NCI-H524 treated with DMSO at 0.1 percent for 48 hours (cell line): ENCODE measurements at regions not wholly inside any gene's neighbourhood (a gene's known extent, or its start where the extent isn't known, plus 50 kb on each side); places are given as distances from the start of the nearest gene placed in this dataset.

Source experiments
- DNase-seq: peaks from one replicate; lab custom pipeline; 2025; lab: John Stamatoyannopoulos, UW

DNA sequence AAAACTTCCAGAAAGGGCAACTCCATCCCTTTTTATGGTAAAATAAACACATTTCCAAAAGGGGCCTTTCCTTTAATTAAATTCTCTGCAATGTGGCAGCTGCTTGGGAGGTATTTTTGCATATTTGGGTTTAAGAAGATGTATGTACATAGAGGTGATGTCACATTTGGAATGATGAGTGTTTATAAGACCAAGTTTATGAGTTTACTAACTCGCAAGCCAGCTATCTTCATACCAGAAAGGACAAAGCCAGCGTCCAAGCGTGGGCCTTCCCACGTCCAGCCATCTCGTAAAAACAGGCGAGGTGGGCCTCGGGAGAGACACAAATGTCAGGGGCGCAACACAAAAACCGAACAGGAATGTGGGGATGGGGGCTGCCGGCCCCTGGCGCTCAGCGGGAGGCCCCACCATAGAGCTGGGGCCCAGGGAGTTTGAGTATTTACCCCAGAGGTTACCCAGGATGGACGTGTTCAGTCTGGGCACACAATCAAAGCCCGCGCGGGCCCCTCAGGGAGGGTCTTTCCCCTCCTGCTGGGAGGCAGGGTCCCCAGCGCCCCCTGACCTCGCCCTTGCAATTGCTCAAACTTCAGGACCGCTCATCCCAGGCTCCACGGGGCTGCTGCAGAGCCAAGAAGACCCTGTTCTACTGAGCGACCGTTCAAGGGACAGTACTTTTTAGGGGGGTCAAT, 137.3 kb downstream of the TWIST2 start:
- DNase-seq, result no peak

GRCh38 chr2:238985931-238986446, 138.1 kb downstream of the TWIST2 start:
- no peak for DNase-seq

- no peak for DNase-seq
Measured at GRCh38 chr2:238986491-238987351, 138.8 kb downstream of the TWIST2 start.

DNA sequence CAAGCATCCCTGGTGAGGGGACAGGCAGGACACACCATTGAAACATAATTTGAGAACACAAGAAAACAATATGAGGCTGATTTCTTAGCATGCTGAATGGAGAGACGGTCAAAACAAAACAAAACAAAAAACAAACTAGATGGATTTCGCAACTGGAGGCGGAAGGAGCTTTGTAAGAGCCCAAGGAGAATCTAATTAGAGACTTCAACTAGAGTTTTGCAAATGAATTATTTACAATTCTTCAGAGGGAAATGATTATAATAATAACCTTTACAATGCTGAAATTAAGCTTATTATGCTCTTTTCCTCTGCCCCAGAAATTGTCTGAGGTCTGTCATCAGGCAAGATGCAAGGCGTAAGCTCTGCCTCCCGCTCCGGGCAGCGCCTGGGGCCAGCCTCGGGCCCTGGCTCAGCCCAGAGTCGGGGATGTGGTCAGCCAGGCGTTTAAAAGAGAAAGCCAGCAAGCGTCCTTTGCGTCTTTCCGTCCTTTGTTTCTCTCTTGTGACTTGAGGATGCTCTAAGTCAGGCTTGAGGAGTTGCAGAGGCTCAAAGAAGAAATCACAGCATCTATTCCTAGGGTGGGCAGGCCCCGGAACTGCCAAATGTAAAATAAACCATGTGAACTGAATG, 139.6 kb downstream of the TWIST2 start:
- DNase-seq, result no peak

GRCh38 chr2:238988105-238988504, 140.2 kb downstream of the TWIST2 start:
- no peak for DNase-seq

DNA sequence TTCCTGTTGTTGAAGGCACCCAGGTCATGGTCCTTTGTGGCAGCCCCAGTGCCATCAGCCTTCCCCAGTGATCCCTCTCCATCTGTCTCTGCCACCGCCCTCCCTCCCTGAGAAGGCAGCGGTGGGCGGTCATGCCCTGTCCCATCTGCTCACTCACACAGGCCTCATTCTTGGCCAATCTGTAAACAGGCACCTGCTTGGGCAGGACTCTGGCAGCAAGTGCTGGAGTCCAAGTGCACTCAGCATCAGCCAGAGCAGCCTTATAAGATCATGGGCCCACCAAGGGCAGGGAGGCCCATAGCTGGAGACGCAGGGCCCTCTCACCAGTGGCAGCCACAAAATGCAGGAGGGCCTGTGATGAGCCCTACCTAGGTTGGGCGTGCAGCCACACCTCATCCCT, 140.9 kb downstream of the TWIST2 start:
- DNase-seq, result peak; percentile 44

- no peak for DNase-seq
Measured at GRCh38 chr2:238989484-238989883, 141.6 kb downstream of the TWIST2 start.

- no peak for DNase-seq
Measured at GRCh38 chr2:238994432-238994831, 146.5 kb downstream of the TWIST2 start.

DNA sequence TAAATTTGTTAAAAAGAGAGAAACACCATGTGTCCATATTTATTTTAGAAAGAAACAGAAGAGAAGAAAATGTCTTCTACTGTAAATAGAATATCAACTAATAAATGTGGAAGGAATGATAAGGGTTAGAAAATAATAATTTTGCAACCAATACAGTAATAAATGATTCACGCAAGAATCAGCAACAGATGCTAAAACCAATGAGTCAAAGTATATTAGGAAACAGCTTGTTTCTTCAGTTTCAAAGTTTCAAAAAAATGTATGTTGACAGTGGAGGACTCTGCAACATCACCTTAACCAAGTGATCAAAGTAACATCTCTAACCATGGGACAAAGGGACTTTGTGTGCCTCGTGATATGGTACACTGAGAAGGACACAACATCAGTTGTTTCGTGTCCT, 147.0 kb downstream of the TWIST2 start:
- no peak for DNase-seq

DNA sequence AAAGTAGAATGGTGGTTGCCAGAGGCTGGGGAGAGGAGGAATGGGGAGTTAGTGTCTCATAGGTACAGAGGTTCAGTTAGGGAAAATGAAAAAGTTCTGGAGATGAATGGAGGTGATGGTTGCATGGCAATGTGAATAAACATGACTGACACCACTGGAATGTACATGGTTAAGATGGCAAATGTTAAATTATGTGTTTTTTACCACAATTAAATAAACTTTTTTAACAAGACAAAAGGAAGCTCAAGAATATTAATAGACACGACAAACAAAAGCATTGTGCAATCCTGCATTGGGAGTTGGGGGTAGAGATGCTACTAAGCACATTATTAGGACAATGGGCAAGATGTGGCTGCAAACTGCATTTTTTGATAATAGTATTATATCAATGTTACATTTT, 147.7 kb downstream of the TWIST2 start:
- DNase-seq, result no peak

DNA sequence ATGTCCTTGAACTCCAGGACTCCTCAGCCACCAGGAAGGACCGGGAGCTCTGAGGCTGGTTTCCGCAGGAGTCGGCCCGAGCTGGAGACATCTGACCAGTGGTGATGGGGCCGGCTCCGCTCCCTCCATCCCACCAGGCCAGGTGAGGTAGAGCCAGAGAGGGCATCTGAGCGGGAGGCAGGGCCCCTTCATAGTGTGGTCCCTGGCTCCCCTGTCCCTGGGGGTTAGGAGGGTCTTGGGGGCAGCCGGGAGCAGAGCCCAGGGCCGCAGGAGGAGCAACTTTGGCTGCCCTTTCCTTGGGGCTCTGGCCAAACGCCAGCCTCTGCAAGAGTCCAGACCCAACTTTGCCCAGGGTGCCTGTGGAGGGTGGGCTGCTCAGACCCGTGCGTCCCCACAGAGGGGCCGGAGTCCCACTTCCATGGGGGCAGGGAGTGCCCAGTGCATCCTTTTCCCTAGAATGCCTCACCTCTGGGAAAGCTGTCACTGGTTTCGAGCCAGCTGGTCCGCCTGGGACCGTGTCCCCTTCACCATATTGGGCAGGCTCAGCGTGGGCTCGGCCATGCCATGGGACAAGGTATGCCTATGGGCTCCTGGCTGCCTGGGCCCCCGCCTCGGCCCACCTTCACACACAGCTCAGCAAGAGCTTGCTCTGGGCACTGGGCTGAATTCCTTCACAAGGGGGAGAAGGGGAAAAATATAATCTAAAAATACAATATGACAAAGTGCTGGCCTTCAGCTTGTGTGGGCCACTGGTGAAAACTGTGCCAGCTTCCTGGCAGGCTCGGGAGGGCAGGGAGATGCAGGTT, 148.6 kb downstream of the TWIST2 start:
- no peak for DNase-seq

- DNase-seq, result no peak
Measured at GRCh38 chr2:238997137-238997390, 149.2 kb downstream of the TWIST2 start.

DNA sequence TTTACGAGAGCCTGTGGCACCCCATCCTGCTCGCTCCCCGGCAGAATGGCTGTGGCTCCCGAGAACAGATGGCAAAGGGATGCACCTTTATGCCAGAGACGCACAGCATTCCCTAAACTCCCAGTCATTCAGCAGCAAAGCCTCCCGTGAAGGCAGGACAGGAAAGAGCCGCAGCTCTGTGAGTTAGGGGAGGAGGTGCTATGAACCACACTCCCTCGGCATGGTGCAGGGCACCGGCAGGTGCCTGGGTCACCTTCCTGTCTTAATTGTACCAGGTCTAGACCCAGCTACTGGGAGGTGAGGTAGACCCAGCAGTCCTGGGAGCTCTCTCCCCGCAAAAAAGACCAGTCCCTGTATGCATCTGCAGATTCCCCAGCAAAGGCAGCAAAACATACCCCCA, 149.8 kb downstream of the TWIST2 start:
- DNase-seq, result no peak
